ENCODE measurements at regions not wholly inside any gene's neighbourhood (a gene's known extent, or its start where the extent isn't known, plus 50 kb on each side); places are given as distances from the start of the nearest gene placed in this dataset.

DNA sequence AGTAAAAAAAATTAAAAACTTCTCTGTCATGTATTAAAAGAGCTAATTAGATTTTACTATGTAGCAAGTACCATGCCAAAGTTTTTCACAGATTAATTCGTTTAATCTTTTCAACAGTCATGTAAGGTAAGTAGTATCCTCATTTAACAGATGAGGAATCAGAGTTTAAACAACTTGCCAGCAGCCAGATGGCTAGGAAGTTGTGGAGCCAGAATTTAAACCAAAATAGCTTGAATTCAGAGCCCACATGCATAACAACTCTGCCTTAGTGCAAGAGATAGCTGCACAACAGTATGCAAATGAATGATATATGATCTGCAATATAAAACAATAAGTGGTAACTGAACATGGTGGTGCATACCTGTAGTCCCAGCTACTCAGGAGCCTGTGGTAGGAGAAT is 75.3 kb downstream of the NAP1L3 start:
- DNase-seq (ENCODE audit: low read depth in 1 of 2, low spot score in 1 of 2), result no peak
- in situ Hi-C loops (cut with HindIII; ENCODE audit: low pct_unique_long_range_greater_than_20kb, low sequenced_read_pairs), result no loop called here
- no peak for TF ChIP-seq JUND (IDR thresholded peaks at IDR 0.05; ENCODE audit: low read depth)

DNA sequence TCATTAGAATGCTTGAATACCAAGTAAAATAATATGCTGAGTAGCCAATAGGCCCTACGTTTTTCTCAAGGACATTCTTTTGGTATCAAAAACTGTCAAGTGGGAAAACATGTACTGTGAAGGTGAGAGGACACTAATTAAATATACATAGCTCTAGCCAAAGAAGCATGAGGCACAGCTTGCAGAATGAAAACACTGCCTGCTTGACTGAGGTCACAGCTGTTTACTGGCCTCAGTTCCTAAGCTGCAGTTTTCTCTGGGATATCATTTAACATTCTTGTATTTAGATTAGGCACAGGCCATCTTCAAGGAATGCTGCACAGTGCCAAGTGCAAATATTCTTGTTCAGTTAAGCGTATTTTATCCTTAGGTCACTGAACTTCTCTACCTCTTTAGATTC is 78.6 kb downstream of the NAP1L3 start:
- no peak for TF ChIP-seq JUND (IDR thresholded peaks at IDR 0.05; ENCODE audit: low read depth)
- in situ Hi-C loops (cut with HindIII; ENCODE audit: low pct_unique_long_range_greater_than_20kb, low sequenced_read_pairs), result no loop called here
- DNase-seq (ENCODE audit: low read depth in 1 of 2, low spot score in 1 of 2), result no peak

DNA sequence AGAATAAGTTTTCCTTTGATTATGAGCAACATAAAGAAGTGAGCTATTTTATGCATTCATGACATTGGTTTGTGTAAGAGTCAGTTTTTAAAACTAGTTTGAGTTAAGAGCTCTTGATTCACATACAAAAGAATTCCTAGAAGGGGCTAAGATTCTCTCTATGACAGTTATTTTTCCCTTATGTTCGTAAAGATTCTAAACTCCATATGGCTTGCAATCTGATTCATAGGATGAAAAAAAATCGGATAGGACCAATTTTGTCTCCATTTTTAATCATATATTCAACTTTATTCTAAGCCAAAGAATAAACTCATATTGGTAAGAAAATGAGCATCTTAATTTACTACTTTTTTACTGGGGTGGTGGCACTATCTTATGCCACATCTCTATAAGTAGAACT is 79.4 kb downstream of the NAP1L3 start:
- no peak for TF ChIP-seq JUND (IDR thresholded peaks at IDR 0.05; ENCODE audit: low read depth)
- in situ Hi-C loops (cut with HindIII; ENCODE audit: low pct_unique_long_range_greater_than_20kb, low sequenced_read_pairs), result no loop called here
- DNase-seq (ENCODE audit: low read depth in 1 of 2, low spot score in 1 of 2), result no peak

DNA sequence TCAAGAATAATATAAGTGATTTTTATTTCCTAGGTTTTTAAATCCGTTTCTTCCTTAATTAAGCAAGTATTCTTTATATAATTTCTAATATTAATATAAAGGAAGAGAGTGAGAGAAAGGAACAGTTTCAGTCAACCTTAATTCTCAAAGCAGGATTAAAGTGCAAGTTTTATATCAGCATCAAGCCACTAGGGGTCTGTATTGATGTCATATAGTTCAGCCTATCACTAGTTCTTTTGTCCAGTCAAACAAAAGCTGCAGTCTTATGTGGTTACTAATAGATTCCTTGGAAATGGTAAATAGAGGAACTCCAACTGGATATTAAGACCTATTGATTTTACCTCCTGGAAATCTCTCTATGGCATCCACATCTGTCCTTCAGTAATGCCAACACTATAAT is 82.0 kb downstream of the NAP1L3 start:
- in situ Hi-C loops (cut with HindIII; ENCODE audit: low pct_unique_long_range_greater_than_20kb, low sequenced_read_pairs), result no loop called here
- TF ChIP-seq JUND (IDR thresholded peaks at IDR 0.05; ENCODE audit: low read depth), result no peak
- DNase-seq (ENCODE audit: low read depth in 1 of 2, low spot score in 1 of 2), result no peak

DNA sequence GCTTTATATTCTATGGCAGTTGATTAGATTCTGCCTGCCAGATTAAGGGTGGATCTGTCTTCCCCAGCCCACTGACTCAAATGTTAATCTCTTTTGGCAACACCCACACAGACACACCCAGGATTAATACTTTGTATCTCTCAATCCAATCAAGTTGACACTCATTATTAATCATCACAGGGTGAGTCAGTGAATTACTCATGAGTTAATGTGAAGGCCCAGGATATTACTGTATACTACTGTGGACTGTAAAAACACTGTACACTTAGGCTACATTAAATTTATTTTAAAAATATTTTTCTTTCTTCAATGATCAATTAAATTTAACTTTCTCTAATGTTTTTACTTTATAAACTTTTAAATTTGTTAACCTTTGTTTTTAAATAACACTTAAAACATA is 87.7 kb downstream of the NAP1L3 start:
- DNase-seq (ENCODE audit: low read depth in 1 of 2, low spot score in 1 of 2), result no peak
- in situ Hi-C loops (cut with HindIII; ENCODE audit: low pct_unique_long_range_greater_than_20kb, low sequenced_read_pairs), result no loop called here

DNA sequence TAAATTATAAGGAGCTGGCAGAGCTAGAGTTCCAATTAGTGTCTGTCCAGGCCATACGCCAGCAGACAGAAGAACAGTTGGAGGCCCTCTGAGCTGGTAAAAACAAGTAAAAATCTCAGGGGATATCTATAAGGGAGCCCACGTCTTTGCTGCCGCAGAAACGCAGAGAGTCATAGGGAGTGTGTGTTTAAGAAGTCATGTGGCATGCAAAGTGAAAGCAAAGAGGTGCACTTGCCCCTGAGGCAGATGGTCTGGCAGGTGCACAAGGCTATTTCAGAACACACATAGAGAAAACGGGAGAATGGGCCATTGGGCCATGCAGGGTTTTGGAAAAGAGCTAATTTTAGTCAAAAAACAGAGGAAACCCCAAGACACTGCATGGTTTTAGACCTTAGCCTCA is 92.7 kb downstream of the NAP1L3 start:
- in situ Hi-C loops (cut with HindIII; ENCODE audit: low pct_unique_long_range_greater_than_20kb, low sequenced_read_pairs), result no loop called here
- TF ChIP-seq JUND (IDR thresholded peaks at IDR 0.05; ENCODE audit: low read depth), result no peak
- DNase-seq (ENCODE audit: low read depth in 1 of 2, low spot score in 1 of 2), result peak in 1 of 2 experiments; percentile 5

More for the DNA sequence above, 87.7 kb downstream of the NAP1L3 start:
- no peak for TF ChIP-seq JUND (IDR thresholded peaks at IDR 0.05; ENCODE audit: low read depth)

DNA sequence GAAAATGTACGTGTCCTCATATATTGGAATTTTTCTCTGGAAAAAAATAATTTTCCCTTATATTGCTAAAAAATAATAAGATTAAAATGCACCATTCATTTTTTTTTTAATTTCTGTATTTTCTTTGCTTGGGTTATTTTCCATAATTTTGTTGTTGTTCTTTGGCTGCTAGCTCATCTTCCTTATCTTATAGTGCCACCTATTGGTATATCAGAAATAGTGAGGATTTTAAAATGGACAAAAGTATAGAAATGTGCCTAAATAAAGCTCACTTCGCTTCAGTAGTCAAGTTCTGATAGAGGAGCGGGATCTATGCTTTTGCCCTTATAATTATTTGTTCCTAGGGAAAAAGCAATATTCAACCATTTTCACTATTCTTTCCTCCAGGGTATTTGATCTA is 134.8 kb downstream of the NAP1L3 start:
- in situ Hi-C loops (cut with HindIII; ENCODE audit: low pct_unique_long_range_greater_than_20kb, low sequenced_read_pairs), result no loop called here
- no peak for DNase-seq (ENCODE audit: low read depth in 1 of 2, low spot score in 1 of 2)
- no peak for TF ChIP-seq JUND (IDR thresholded peaks at IDR 0.05; ENCODE audit: low read depth)

DNA sequence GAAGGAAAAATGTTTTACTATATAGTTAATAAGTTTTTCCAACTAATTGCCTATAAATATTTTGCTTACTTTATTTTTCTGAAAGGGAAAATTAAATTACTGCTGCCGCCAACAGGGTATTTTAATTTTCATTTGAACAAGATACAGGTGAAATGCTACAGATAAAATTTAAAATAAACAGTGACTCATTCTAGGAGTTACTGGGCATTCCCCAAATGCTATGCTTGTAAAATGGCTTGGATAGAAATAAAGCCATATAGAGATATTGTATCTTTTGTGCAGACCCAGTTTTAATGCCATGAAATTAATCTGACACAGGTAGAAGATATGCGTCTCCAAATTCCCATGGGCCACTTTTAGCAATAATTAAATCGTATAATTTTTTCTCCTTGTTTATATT is 144.5 kb downstream of the NAP1L3 start:
- in situ Hi-C loops (cut with HindIII; ENCODE audit: low pct_unique_long_range_greater_than_20kb, low sequenced_read_pairs), result no loop called here
- no peak for TF ChIP-seq JUND (IDR thresholded peaks at IDR 0.05; ENCODE audit: low read depth)

More for the DNA sequence above, 144.5 kb downstream of the NAP1L3 start:
- DNase-seq (ENCODE audit: low read depth in 1 of 2, low spot score in 1 of 2), result no peak

Measured in T47D (cell line).